H1 (cell line): ENCODE measurements at regions not wholly inside any gene's neighbourhood (a gene's known extent, or its start where the extent isn't known, plus 50 kb on each side); places are given as distances from the start of the nearest gene placed in this dataset.

Experiments
- CTCF ChIA-PET: fragments of 300-600 bp; sonication (Branson Sonifier 250); formaldehyde crosslinking; loops from one replicate; lab custom pipeline; 2021; ENCODE audit not compliant: partially characterized antibody; lab: Charles Lee
- POLR2A ChIA-PET: fragments of 300-600 bp; sonication (Branson Sonifier 250); formaldehyde crosslinking; loops from one replicate; lab custom pipeline; 2021; ENCODE audit warnings: inconsistent platforms; ENCODE audit not compliant: partially characterized antibody; lab: Charles Lee
- DNase-seq, 2 experiments: peaks; one replicate each; pipeline versions ENCODE4 v3.0.0 to v3.0.0-alpha.2; 2010 to 2022; ENCODE audit warnings: low spot score in 2 of 2, low read depth in 1 of 2, mixed read lengths in 1 of 2
- FAIRE-seq: peaks from 2 replicates; lab custom pipeline; 2011; peaks lifted over from hg19 to GRCh38; lab: Jason Lieb, UNC
- H2AFZ ChIP-seq: 2 replicates; pipeline ENCODE4 v1.8.1; 2012; ENCODE audit warnings: low read length, inconsistent platforms
- H2AK5ac ChIP-seq: 2 replicates; pipeline ENCODE4 v1.6.1; 2013; ENCODE audit warnings: low read depth, low read length
- H2BK120ac ChIP-seq: replicated peaks from 2 replicates; pipeline ENCODE3; 2013; ENCODE audit warnings: low read depth, low read length, inconsistent platforms
- H2BK12ac ChIP-seq: 2 replicates; pipeline ENCODE4 v1.6.1; 2013; ENCODE audit warnings: low read depth, low read length
- H2BK15ac ChIP-seq: 2 replicates; pipeline ENCODE4 v1.6.1; 2013; ENCODE audit warnings: low read length
- H2BK20ac ChIP-seq: 2 replicates; pipeline ENCODE4 v1.6.1; 2013; ENCODE audit warnings: low read length
- H2BK5ac ChIP-seq: 2 replicates; pipeline ENCODE4 v1.6.1; 2013; ENCODE audit warnings: low read depth, low read length
- H3K14ac ChIP-seq: 2 replicates; pipeline ENCODE4 v1.6.1; 2013; ENCODE audit warnings: inconsistent platforms; ENCODE audit not compliant: insufficient read length
- H3K18ac ChIP-seq: 2 replicates; pipeline ENCODE4 v1.6.1; 2013; ENCODE audit warnings: low read length; ENCODE audit errors: extremely low read depth
- H3K23ac ChIP-seq: 2 replicates; pipeline ENCODE4 v1.6.1; 2013; ENCODE audit warnings: inconsistent platforms; ENCODE audit not compliant: insufficient read length
- H3K23me2 ChIP-seq: 2 replicates; pipeline ENCODE4 v1.6.1; 2013; ENCODE audit warnings: low read depth, low read length
- H3K27ac ChIP-seq: 2 replicates; pipeline ENCODE4 v1.6.1; 2011; ENCODE audit warnings: low read depth, low read length, inconsistent platforms
- H3K27me3 ChIP-seq, 4 experiments: replicated peaks in 1 of 4; 1 replicate in 1 of 4; 2 replicates in 3 of 4; pipeline versions ENCODE4 v1.6.1 to v1.8.1; 2011 to 2013; ENCODE audit warnings: low read length in 3 of 4, mild to moderate bottlenecking in 3 of 4, inconsistent platforms in 2 of 4, mixed read lengths in 2 of 4, moderate library complexity in 1 of 4; ENCODE audit not compliant: control insufficient read depth in 3 of 4, insufficient read depth in 3 of 4; ENCODE audit errors: extremely low read depth in 1 of 4
- H3K36me3 ChIP-seq, 4 experiments: 2 replicates each; pipeline versions ENCODE4 v1.6.1 to v1.8.1; 2011 to 2013; ENCODE audit warnings: mild to moderate bottlenecking in 4 of 4, low read length in 3 of 4, moderate library complexity in 2 of 4, control low read depth in 1 of 4, inconsistent platforms in 1 of 4; ENCODE audit not compliant: insufficient read depth in 4 of 4, control insufficient read depth in 2 of 4
- H3K4ac ChIP-seq: replicated peaks from 2 replicates; pipeline ENCODE3; 2013; ENCODE audit warnings: low read length, low read depth, mixed read lengths, inconsistent platforms; ENCODE audit not compliant: insufficient read length
- H3K4me1 ChIP-seq, 4 experiments: replicated peaks in 1 of 4; 1 replicate in 1 of 4; 2 replicates in 3 of 4; pipeline versions ENCODE4 v1.6.1 to v1.8.1; 2011 to 2013; ENCODE audit warnings: low read length in 3 of 4, inconsistent platforms in 2 of 4, mixed read lengths in 1 of 4; ENCODE audit not compliant: insufficient read depth in 4 of 4, control insufficient read depth in 3 of 4
- H3K4me2 ChIP-seq, 2 experiments: 2 replicates each; pipeline versions ENCODE4 v1.6.1 to v1.8.1; 2011 to 2013; ENCODE audit warnings: low read depth in 2 of 2, low read length in 2 of 2, control low read depth in 1 of 2, inconsistent platforms in 1 of 2, mild to moderate bottlenecking in 1 of 2; ENCODE audit not compliant: insufficient read depth in 1 of 2
- H3K4me3 ChIP-seq, 4 experiments: fragments of 200-600, 300-600 bp in 1 of 4; sonication (generic), shearing (Covaris generic), sonication (Bioruptor Twin) in 1 of 4; 2 replicates each; pipeline versions ENCODE4 v1.5.1 to v1.8.1; 2011 to 2016; ENCODE audit warnings: low read length in 4 of 4, low read depth in 3 of 4, control low read depth in 2 of 4, inconsistent platforms in 2 of 4, mild to moderate bottlenecking in 2 of 4, mixed read lengths in 1 of 4, moderate library complexity in 1 of 4; ENCODE audit not compliant: insufficient read depth in 2 of 4; ENCODE audit errors: extremely low read depth in 1 of 4
- H3K56ac ChIP-seq: replicated peaks from 2 replicates; pipeline ENCODE3; 2013; ENCODE audit warnings: low read depth, mild to moderate bottlenecking, mixed read lengths, low read length, inconsistent platforms; ENCODE audit not compliant: insufficient read length
- H3K79me1 ChIP-seq: 2 replicates; pipeline ENCODE4 v1.6.1; 2013; ENCODE audit warnings: low read depth, low read length, control low read depth
- H3K79me2 ChIP-seq, 2 experiments: 2 replicates each; pipeline versions ENCODE4 v1.6.1 to v1.8.1; 2012 to 2013; ENCODE audit warnings: low read length in 2 of 2, mild to moderate bottlenecking in 2 of 2, inconsistent platforms in 1 of 2; ENCODE audit not compliant: insufficient read depth in 2 of 2, control insufficient read depth in 1 of 2
- H3K9ac ChIP-seq, 4 experiments: replicated peaks in 1 of 4; 1 replicate in 1 of 4; 2 replicates in 3 of 4; pipeline versions ENCODE4 v1.6.1 to v1.8.1; 2011 to 2013; ENCODE audit warnings: low read depth in 3 of 4, low read length in 3 of 4, control low read depth in 2 of 4, mild to moderate bottlenecking in 2 of 4, moderate library complexity in 2 of 4, inconsistent platforms in 1 of 4; ENCODE audit errors: extremely low read depth in 1 of 4
- H3K9me3 ChIP-seq, 2 experiments: 2 replicates each; pipeline versions ENCODE4 v1.6.1 to v1.8.1; 2012 to 2013; ENCODE audit warnings: mild to moderate bottlenecking in 2 of 2, moderate library complexity in 2 of 2, control low read depth in 1 of 2, inconsistent platforms in 1 of 2, low read depth in 1 of 2, low read length in 1 of 2, mixed read lengths in 1 of 2; ENCODE audit not compliant: insufficient read depth in 2 of 2
- H4K20me1 ChIP-seq, 2 experiments: replicated peaks in 1 of 2; 2 replicates each; pipeline versions ENCODE3 to v1.8.1; 2011 to 2013; ENCODE audit warnings: inconsistent platforms in 2 of 2, low read length in 2 of 2, mild to moderate bottlenecking in 1 of 2; ENCODE audit not compliant: insufficient read depth in 2 of 2, control insufficient read depth in 1 of 2
- H4K5ac ChIP-seq: 2 replicates; pipeline ENCODE4 v1.6.1; 2013; ENCODE audit warnings: low read length, low read depth, mixed read lengths, inconsistent platforms; ENCODE audit not compliant: insufficient read length
- H4K8ac ChIP-seq: 2 replicates; pipeline ENCODE4 v1.8.0; 2013; ENCODE audit warnings: mild to moderate bottlenecking, moderate library complexity, low read length, inconsistent platforms; ENCODE audit not compliant: insufficient read depth; ENCODE audit errors: extremely low read depth
- H4K91ac ChIP-seq: replicated peaks from 2 replicates; pipeline ENCODE3; 2013; ENCODE audit warnings: low read length, mixed read lengths, inconsistent platforms; ENCODE audit not compliant: insufficient read length
- BCL11A ChIP-seq, 2 experiments: IDR thresholded peaks; one replicate each; pipeline ENCODE4 v1.6.1; 2011; ENCODE audit warnings: low read depth in 2 of 2, low read length in 2 of 2, mild to moderate bottlenecking in 2 of 2
- BRCA1 ChIP-seq: IDR thresholded peaks from 2 replicates; pipeline ENCODE4 v1.6.1; 2012; ENCODE audit warnings: low read depth, low read length, improper control_type of control experiment
- CBX5 ChIP-seq: fragments of 300-800, 300-1000 bp; sonication (generic); IDR thresholded peaks from 2 replicates; pipeline ENCODE4 v1.7.1; 2016; ENCODE audit warnings: antibody characterized with exemption, low read length, low read depth
- CHD1 ChIP-seq: IDR thresholded peaks from 2 replicates; pipeline ENCODE4 v1.6.1; 2012; ENCODE audit warnings: low read depth, low read length, improper control_type of control experiment
- EP300 ChIP-seq, 2 experiments: IDR thresholded peaks; 1 replicate in 1 of 2; 2 replicates in 1 of 2; pipeline ENCODE4 v1.6.1; 2011 to 2012; ENCODE audit warnings: low read depth in 2 of 2, low read length in 2 of 2, mild to moderate bottlenecking in 2 of 2, borderline replicate concordance in 1 of 2, inconsistent platforms in 1 of 2, moderate library complexity in 1 of 2
- GTF2F1 ChIP-seq: IDR thresholded peaks from 2 replicates; pipeline ENCODE4 v1.6.1; 2012; ENCODE audit warnings: low read depth, low read length, improper control_type of control experiment, borderline replicate concordance
- JUN ChIP-seq: IDR thresholded peaks from 2 replicates; pipeline ENCODE4 v1.6.1; 2011; ENCODE audit warnings: low read depth, mild to moderate bottlenecking, improper control_type of control experiment, low read length
- SIX5 ChIP-seq: IDR thresholded peaks from 2 replicates; pipeline ENCODE4 v1.6.1; 2011; ENCODE audit warnings: mild to moderate bottlenecking, low read depth, low read length
- WGBS, 2 experiments: shearing (Covaris generic) in 1 of 2; methylation state at CpG; one replicate each; pipeline versions ENCODE4 v1.1.6 to v1.1.7; 2013 to 2015; ENCODE audit warnings: low lambda C conversion rate in 2 of 2, mixed read lengths in 2 of 2, inconsistent platforms in 1 of 2, low coverage in 1 of 2, missing lambda C conversion rate in 1 of 2; ENCODE audit not compliant: insufficient replicate concordance in 2 of 2, insufficient coverage in 1 of 2, insufficient read length in 1 of 2; ENCODE audit errors: extremely low coverage in 1 of 2, missing lambda C conversion rate in 1 of 2; 5-methylcytosine and 5-hydroxymethylcytosine counted together
- TF ChIP-seq, protein P1 (sequence below): IDR thresholded peaks from 2 replicates; pipeline ENCODE4 v1.6.1; 2011; ENCODE audit warnings: low read length, improper control_type of control experiment

DNA sequence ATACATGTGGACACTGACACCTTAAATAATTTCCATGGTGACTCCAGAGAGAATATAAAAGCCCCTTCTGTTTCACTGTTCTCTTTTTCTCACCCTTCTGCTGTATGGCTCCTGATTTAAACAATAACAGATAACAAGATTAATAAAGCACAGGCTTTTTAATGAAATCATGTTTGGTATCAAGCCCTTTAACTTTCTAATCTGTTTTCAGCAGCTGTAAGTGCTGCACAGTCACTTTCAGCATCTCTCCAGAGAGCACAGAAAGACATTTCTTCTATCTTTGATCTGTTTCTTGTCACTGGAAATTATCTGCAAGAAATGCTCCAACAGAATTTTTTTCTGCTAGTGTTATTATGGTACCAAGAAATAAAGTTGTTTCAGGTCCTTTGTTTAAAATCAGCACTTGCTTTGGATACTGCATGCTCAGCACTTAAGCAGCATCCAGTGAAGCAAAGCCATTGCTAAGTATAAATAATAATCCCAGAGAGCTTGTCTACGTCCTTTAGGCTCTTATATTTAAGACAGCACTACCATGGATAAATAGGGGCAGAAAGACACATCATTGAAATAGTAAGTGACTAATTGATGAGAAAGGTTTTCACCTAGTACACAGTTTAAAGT is 134.2 kb upstream of the CARD18 start:
- H3K9ac ChIP-seq = no peak overlapping the region
- TF ChIP-seq SIX5 (no peak), EP300 (IDR thresholded peaks at IDR 0.05; ENCODE audit: borderline replicate concordance in 1 of 2, low read depth in 2 of 2, low read length in 2 of 2) (no peak), BRCA1 (no peak), BCL11A (IDR thresholded peaks at IDR 0.05; ENCODE audit: low read depth in 2 of 2, low read length in 2 of 2) (no peak), CBX5 (no peak), JUN (no peak), GTF2F1 (no peak), CHD1 (no peak)
- TF ChIP-seq, protein P1, sequence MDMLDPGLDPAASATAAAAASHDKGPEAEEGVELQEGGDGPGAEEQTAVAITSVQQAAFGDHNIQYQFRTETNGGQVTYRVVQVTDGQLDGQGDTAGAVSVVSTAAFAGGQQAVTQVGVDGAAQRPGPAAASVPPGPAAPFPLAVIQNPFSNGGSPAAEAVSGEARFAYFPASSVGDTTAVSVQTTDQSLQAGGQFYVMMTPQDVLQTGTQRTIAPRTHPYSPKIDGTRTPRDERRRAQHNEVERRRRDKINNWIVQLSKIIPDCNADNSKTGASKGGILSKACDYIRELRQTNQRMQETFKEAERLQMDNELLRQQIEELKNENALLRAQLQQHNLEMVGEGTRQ = no peak
- H4K91ac ChIP-seq = no peak overlapping the region
- no peak for DNase-seq
- H2BK20ac ChIP-seq = no peak overlapping the region
- no peak overlapping the region for H2BK5ac ChIP-seq
- H3K79me1 ChIP-seq = no peaks in the 10 kb centered on the region
- H2AFZ ChIP-seq = no peak overlapping the region
- no peak overlapping the region for H4K5ac ChIP-seq
- no peak overlapping the region for H3K4ac ChIP-seq
- ChIA-PET CTCF (no interaction called here), POLR2A (no interaction called here)
- H3K23me2 ChIP-seq = no peaks in the 10 kb centered on the region
- no peaks in the 10 kb centered on the region for H3K79me2 ChIP-seq
- H3K4me1 ChIP-seq = no peaks in the 10 kb centered on the region
- no peak overlapping the region for H3K27ac ChIP-seq
- H3K9me3 ChIP-seq = no peaks in the 10 kb centered on the region
- H3K4me3 ChIP-seq = no peak overlapping the region
- no peaks in the 10 kb centered on the region for H3K27me3 ChIP-seq
- H2BK15ac ChIP-seq = no peak overlapping the region
- H2BK120ac ChIP-seq = no peak overlapping the region
- H3K4me2 ChIP-seq = no peak overlapping the region
- FAIRE-seq = no peak
- H3K36me3 ChIP-seq = no peaks in the 10 kb centered on the region
- H3K14ac ChIP-seq = no peak overlapping the region
- H3K23ac ChIP-seq = no peak overlapping the region
- no peak overlapping the region for H3K56ac ChIP-seq
- H4K20me1 ChIP-seq = no peaks in the 10 kb centered on the region
- H2AK5ac ChIP-seq = no peak overlapping the region
- H2BK12ac ChIP-seq = no peak overlapping the region
- H4K8ac ChIP-seq = no peak overlapping the region
- H3K18ac ChIP-seq = no peak overlapping the region
- WGBS, 2 experiments = 95% methylated on average over 1 of the region's 1 CpG; no CpG with 5 or more reads in 1 of the 2 experiments
